ENCODE measurements at regions not wholly inside any gene's neighbourhood (a gene's known extent, or its start where the extent isn't known, plus 50 kb on each side); places are given as distances from the start of the nearest gene placed in this dataset.

- Mint-ChIP-seq H3K27me3 (no peaks in the 10 kb centered on the region), H3K27ac (no peak overlapping the region), H3K9me3 (no peaks in the 10 kb centered on the region), H3K4me1 (ENCODE audit: unreplicated experiment) (peaks cover 29% of the 10 kb centered on the region), H3K4me3 (no peak overlapping the region), H3K36me3 (no peaks in the 10 kb centered on the region)
- TF ChIP-seq CTCF (conservative IDR thresholded peaks at IDR 0.05) = no peak
- DNase-seq (ENCODE audit: extremely low spot score, unreplicated experiment) = no peak
Observed at GRCh38 chr9:129359162-129359811, 181.2 kb upstream of the IER5L start.

DNA sequence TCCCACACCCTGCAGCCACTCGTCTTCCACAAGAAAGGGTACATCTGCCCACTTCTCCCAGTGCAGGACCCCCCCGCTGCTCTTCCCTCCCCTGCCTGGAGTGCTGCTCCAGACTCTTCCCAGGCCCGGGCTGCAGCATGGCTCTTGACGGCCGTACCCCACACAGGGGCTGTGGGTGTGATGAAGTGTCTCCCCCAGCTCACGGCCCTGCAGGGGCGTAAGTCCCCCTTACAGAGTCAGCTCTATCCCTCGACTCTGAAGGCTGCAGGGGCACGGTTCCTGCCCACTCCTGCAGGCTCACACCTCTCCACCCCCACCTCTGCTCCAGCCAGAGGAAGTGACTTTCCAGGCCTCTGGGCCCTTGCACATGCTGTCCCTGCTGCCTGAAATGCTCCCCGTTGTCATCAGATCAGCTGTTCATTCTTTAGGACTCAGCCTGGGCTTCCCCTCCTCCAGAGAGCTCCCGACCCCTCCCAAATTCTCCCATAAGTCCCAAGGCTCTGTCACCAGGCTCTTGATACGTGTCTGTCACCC, 180.6 kb upstream of the IER5L start:
- no peaks in the 10 kb centered on the region for H3K36me3 Mint-ChIP-seq
- H3K27ac Mint-ChIP-seq = no peak overlapping the region

DNA sequence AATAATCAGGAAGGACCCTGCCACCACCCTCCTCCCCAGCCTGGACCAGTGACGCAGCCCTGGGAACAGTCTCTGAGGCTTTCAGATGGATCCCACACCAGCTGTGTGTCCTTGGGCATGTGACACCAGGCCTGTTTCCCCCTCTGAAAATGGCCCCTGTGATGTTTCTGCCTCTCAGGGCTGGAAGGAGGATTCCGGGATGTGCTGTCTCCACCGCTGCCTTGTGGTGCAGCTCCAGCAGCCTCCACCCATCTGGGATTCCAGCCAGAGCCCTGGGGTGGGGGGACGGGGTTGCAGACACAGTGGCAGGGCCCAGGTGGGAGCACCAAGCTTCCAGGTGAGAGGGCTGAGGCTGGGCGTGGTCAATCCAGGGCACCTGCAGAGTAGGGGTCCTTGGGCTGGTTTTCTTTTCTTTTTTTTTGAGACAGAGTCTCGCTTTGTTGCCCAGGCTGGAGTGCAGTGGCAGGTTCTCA, 179.7 kb upstream of the IER5L start:
- Mint-ChIP-seq H3K4me3 (no peak overlapping the region), H3K9me3 (no peaks in the 10 kb centered on the region), H3K36me3 (no peaks in the 10 kb centered on the region), H3K27me3 (no peaks in the 10 kb centered on the region), H3K27ac (no peak overlapping the region), H3K4me1 (ENCODE audit: unreplicated experiment) (peaks cover 29% of the 10 kb centered on the region)
- TF ChIP-seq CTCF (conservative IDR thresholded peaks at IDR 0.05) = no peak
- DNase-seq (ENCODE audit: extremely low spot score, unreplicated experiment) = no peak

More for the DNA sequence above, 180.6 kb upstream of the IER5L start:
- peaks cover 29% of the 10 kb centered on the region for H3K4me1 Mint-ChIP-seq (ENCODE audit: unreplicated experiment)
- H3K4me3 Mint-ChIP-seq = no peak overlapping the region
- no peak for TF ChIP-seq CTCF (conservative IDR thresholded peaks at IDR 0.05)
- no peak for DNase-seq (ENCODE audit: extremely low spot score, unreplicated experiment)
- H3K27me3 Mint-ChIP-seq = no peaks in the 10 kb centered on the region
- H3K9me3 Mint-ChIP-seq = no peaks in the 10 kb centered on the region

DNA sequence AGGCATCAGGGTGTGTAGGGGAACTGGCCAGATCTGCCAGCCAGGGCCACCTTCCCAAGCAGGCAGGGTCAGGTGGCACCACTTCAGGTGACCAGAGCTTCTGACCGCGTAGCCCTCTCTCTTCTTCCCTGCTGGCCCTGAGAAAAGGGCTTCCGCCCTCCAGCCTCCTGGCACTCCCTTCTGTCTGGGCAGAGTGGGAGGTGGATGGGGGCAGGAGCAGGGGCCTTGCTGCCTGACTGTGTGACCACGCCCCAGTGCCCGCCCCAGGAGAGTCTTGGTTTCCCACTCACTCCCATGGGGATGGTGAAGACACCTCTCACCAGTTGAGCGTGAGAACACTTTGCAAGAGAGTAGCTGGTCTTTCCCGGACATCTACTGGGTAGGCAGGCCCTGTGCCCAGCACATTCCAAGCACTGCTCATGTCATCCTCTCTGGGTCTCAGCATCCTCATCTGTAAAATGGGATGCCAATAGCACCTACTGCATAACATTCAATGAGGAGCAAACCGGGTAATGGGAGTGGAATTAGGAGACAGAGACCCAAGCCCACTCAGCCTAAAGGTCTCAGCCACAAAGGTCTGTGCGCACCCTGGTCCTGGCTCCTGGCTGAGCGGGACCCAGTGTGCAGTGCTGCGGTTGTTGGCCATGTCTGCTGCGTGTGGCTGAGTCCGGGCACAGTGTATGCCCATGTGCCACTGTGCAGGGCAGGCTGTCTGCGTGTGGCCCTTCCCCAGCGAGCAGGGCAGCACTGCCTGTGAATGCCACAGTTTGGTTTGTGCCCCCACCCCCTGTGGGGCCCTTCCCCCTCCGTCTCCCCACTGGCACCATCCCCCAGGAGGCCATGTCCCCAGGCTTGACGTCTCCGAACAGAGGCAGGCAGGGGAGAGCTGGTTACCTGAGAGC, 179.1 kb upstream of the IER5L start:
- Mint-ChIP-seq H3K27ac (no peak overlapping the region), H3K9me3 (no peaks in the 10 kb centered on the region), H3K4me1 (ENCODE audit: unreplicated experiment) (peaks cover 26% of the 10 kb centered on the region), H3K36me3 (no peaks in the 10 kb centered on the region), H3K4me3 (no peak overlapping the region), H3K27me3 (no peaks in the 10 kb centered on the region)
- TF ChIP-seq CTCF (conservative IDR thresholded peaks at IDR 0.05) = no peak
- DNase-seq (ENCODE audit: extremely low spot score, unreplicated experiment) = no peak

DNA sequence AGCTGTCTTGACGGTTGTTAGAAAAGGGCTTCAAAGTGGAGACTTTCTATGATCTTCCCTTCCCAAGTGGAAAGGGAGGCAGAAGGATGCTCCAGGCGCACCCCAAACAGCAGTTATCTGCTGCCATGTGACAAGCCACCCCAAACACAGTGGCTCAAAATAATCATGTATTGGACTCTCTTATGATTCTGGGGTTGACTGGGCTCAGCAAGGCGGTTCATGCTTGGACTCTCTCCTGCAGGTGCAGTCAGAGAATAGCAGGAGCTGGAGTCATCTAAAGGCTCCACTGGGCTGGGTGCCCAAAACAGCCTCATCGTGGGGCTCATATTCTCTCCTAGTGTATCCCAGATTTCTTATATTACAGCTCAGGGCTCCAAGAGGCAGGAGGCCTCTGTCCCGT, 177.6 kb upstream of the IER5L start:
- Mint-ChIP-seq H3K27me3 (no peaks in the 10 kb centered on the region), H3K4me1 (ENCODE audit: unreplicated experiment) (peaks cover 16% of the 10 kb centered on the region), H3K4me3 (no peak overlapping the region), H3K27ac (no peak overlapping the region), H3K9me3 (no peaks in the 10 kb centered on the region), H3K36me3 (no peaks in the 10 kb centered on the region)
- no peak for DNase-seq (ENCODE audit: extremely low spot score, unreplicated experiment)
- TF ChIP-seq CTCF (conservative IDR thresholded peaks at IDR 0.05) = no peak
